ENCODE measurements at regions not wholly inside any gene's neighbourhood (a gene's known extent, or its start where the extent isn't known, plus 50 kb on each side); places are given as distances from the start of the nearest gene placed in this dataset.
"Not testable (repeated sequence)": the region's sequence is repeated elsewhere in the genome, so short reads cannot be mapped to it uniquely, and the experiment has no call there.

DNA sequence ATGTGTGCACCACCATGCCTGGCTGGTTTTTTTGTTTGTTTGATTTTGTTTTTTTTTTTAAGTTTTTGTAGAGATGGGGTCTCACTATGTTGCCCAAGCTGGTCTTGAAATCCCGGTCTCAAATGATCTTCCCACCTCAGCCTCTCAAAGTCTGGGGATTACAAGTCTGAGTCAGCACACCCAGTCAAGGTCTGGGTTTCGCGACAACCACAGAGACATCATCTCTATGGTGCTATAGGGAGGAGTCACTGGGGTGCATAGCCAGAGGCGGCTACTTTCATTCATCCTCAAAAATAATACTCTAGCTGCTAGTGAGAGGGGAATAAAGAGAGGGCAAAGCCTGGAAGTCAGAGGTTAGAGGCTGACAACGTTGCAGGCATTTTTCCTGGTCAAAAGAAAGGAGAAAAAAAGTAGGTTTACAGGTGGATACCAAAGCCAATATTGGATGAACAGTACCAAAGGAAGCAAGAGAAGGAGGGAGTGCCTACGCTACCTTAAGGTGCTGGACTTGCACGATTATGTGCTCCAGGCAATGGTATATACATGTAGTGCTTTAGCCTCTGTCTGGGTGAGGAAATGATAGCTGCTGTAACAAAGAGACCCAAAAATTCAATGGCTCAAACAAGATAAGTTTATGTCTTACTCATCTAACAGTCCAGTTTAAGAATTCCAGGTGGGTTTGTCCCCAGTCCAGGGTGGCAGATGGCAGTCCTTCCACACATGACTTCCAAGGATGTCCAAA, 178.3 kb downstream of the SKIDA1 start:
- TF ChIP-seq ZFX (IDR thresholded peaks at IDR 0.05; ENCODE audit: borderline replicate concordance) (no peak), CTCF (IDR thresholded peaks at IDR 0.05) (no peak)
- H3K27ac ChIP-seq, result no peak overlapping the region

GRCh38 chr10:21343087-21343486, 182.4 kb downstream of the SKIDA1 start:
- H3K27ac ChIP-seq, result no peak overlapping the region
- TF ChIP-seq ZFX (IDR thresholded peaks at IDR 0.05; ENCODE audit: borderline replicate concordance), result no peak
- TF ChIP-seq CTCF (IDR thresholded peaks at IDR 0.05), result no peak

GRCh38 chr10:21342499-21342898, 183.0 kb downstream of the SKIDA1 start:
- not testable (repeated sequence) for H3K27ac ChIP-seq

DNA sequence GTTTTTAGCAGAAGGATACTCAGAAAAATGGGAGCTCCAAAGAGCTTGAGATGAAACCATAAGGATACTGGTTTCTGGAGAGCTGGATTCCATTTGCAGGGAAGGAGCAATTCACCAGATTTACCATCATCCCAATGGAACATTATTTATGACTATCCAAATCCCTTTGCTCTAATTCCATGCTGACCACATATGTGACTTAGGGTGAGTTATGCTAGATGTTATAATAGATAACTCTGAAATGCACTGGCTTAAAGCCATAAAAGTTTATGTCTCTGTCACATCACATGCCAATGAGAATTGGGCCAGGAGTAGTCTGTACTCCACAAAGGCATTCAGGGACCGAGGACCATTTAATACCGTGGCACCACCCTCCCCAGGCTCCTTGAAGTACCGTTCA, 185.2 kb downstream of the SKIDA1 start:
- no peak for TF ChIP-seq CTCF (IDR thresholded peaks at IDR 0.05)
- TF ChIP-seq ZFX (IDR thresholded peaks at IDR 0.05; ENCODE audit: borderline replicate concordance), result no peak
- no peak overlapping the region for H3K27ac ChIP-seq

DNA sequence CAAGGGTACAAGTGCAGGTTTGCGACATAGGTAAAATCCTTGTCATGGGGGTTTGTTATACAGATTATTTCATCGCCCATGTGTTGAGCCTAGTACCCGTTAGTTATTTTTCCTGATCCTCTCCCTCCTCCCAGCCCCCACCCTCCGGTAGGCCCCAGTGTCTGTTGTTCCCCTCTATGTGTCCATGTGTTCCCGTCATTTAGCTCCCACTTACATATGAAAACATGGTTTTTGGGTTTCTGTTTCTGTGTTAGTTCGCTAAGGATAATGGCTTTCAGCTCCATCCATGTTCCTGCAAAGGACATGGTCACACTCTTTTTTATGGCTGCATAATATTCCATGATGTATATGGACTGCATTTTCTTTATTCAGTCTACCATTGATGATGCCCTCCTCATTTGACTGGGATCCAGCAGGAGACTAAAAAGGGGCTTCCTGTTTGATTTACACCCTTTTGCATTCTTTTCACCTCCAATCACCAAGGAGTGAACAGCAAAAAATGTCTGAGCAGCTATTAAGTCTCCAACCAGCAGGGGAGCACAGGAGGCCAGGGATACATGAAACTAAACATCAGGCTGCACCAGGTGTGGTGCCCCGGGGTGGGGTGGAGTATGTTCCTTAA, 188.2 kb downstream of the SKIDA1 start:
- H3K27ac ChIP-seq, result no peak overlapping the region
- TF ChIP-seq ZFX (IDR thresholded peaks at IDR 0.05; ENCODE audit: borderline replicate concordance) (no peak), CTCF (IDR thresholded peaks at IDR 0.05) (no peak)

DNA sequence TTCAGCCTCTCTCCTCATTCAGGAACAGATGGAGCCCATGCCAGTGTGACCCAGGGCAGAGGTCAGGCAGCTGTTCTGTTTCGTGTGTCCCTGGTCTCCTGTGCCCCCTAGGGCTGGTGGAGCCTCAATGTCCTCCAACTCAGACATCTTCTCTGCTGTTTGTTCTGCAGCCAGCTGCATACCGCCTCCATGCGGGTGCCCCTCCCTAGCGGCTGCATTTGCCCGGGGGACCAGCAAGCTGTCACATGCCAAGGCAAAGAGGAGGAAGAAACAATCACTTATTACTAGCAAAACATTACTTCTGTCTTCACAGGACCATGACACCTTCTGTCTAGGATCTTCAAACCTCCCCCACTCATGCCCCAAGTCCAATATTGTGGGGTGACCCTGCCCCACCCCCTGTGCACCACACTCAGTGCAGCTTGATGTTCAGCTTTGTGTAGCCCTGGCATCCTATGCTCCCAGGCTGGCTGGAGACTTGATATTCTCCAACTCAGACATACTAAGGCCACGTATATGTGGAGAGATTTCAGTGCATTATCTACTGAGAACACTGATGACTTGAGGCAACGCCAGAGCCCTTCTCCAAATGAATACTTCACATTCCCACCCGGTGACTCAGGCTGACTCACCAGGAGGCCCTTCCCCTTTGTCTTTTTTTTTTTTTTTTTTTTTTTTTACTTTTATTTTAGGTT, 188.9 kb downstream of the SKIDA1 start:
- TF ChIP-seq CTCF (IDR thresholded peaks at IDR 0.05) (no peak), ZFX (IDR thresholded peaks at IDR 0.05; ENCODE audit: borderline replicate concordance) (no peak)
- H3K27ac ChIP-seq, result no peak overlapping the region

DNA sequence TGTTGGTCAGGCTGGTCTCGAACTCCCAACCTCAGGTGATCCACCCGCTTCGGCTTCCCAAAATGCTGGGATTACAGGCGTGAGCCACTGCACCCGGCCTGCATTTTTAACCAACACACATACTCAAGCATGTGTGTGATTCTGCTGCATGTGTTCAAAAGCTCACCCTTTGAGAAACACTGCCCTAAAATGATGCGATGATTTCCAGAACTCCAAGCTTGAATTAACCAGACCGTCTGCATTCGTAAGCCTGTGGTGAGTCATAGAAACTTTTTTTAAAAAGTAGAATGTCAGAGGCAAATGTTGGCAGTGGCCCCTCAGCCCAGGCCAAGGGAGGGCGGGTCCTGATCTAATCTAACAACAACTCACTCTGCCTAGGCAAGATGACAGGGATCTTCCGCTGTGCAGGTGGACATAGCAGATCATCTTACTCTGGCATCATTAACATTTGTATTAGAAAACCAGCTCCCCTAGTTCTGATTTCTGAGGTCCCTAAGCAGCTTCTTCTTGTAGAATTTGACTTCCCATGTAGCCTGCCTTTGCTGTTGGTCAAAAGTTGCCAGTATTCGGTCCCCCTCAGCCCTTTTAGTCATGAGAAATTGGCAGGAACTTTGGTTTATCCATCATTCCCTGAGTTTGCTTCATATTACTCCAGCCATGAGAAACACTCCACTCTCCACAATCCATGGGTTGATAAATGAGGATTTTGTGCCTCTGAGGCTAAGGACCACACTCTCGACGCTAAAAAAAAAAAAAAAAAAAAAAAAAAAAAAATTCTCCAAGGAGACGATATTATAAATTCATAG, 190.4 kb downstream of the SKIDA1 start:
- H3K27ac ChIP-seq, result no peak overlapping the region
- TF ChIP-seq CTCF (IDR thresholded peaks at IDR 0.05), result no peak
- TF ChIP-seq ZFX (IDR thresholded peaks at IDR 0.05; ENCODE audit: borderline replicate concordance), result no peak
